Urothelium cell line (cell line): ENCODE measurements at regions not wholly inside any gene's neighbourhood (a gene's known extent, or its start where the extent isn't known, plus 50 kb on each side); places are given as distances from the start of the nearest gene placed in this dataset.
"Not testable (repeated sequence)": the region's sequence is repeated elsewhere in the genome, so short reads cannot be mapped to it uniquely, and the experiment has no call there.

Experiments used
- DNase-seq: peaks from one replicate; pipeline ENCODE4 v3.0.0; 2011; ENCODE audit warnings: low spot score, mixed read lengths
- FAIRE-seq: peaks from 2 replicates; lab custom pipeline; 2011; peaks lifted over from hg19 to GRCh38; lab: Jason Lieb, UNC

DNA sequence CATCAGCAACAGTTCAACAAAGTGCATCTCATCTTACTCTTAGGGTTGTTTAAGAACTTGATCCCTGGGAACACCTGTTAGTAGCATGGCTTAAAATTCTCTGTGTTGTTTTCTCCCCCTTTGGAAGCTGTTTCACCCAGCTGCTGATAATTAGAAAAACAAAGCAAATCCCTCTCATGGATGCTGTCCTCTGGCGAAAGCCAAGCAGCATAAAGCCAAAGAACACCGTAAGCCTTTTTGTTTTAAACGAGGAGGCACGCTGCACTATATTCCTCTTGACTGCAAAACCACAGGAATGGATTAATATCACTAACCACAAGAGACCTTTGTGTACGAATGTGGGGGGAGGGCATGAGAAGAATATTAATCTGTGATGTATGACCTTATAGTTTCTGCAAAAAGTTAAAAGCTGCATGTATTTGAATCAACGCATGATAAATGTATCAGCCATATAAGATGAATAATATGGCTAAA is 923.2 kb downstream of the LTN1 start:
- FAIRE-seq (peak; percentile 69), DNase-seq (peak; percentile 62)

GRCh38 chr21:28068455-28069358 is 924.0 kb downstream of the LTN1 start:
- FAIRE-seq, result peak; percentile 32
- DNase-seq, result no peak

GRCh38 chr21:28066596-28067387 is 925.9 kb downstream of the LTN1 start:
- FAIRE-seq, result no peak
- no peak for DNase-seq

DNA sequence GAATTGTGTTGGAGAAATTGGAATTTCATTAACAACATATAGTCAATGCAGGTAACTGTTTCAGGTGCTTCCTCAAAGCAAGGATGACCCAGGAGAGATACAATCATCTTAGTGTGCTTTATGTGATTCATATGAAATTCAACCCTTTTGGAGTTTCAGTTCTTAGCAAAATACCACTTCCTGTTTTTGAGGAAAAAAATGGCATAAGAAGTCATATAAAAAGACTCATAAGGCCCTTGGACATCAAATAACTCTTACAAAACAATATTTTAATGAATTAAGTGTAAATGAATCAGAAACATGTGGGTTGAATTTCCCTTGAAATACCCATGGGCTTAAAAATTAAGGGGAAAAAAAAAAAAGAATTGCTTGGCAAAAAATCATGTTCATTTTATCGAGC is 926.6 kb downstream of the LTN1 start:
- FAIRE-seq, result no peak
- no peak for DNase-seq

- DNase-seq, result no peak
- FAIRE-seq, result no peak
Observed at GRCh38 chr21:28063241-28064216, 929.1 kb downstream of the LTN1 start.

GRCh38 chr21:28052956-28053355 is 939.7 kb downstream of the LTN1 start:
- DNase-seq, FAIRE-seq: not testable (repeated sequence)

GRCh38 chr21:28051649-28052048 is 941.0 kb downstream of the LTN1 start:
- not testable (repeated sequence) for DNase-seq, FAIRE-seq

GRCh38 chr21:28035692-28036091 is 957.0 kb downstream of the LTN1 start:
- DNase-seq, FAIRE-seq: not testable (repeated sequence)

GRCh38 chr21:28034916-28035315 is 957.8 kb downstream of the LTN1 start:
- not testable (repeated sequence) for DNase-seq, FAIRE-seq

- DNase-seq, FAIRE-seq: not testable (repeated sequence)
Observed at GRCh38 chr21:28034334-28034733, 958.3 kb downstream of the LTN1 start.

GRCh38 chr21:28032652-28033051 is 960.0 kb downstream of the LTN1 start:
- not testable (repeated sequence) for FAIRE-seq, DNase-seq

DNA sequence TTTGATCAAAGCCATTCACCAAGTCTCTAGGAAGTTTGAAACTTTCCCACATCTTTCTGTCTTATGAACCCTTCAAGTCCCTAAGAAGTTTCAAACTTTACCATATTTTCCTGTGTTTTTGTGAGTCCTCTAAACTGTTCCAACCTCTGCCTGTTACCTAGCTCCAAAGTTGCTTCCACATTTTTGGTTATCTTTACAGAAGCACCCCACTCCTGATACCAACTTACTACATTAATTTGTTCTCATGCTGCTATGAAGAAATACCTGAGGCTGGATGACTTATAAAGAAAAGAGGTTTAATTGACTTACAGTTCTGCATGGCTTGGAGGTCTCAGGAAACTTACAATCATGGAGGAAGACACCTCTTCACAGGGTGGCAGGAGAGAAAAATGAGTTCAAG is 961.6 kb downstream of the LTN1 start:
- DNase-seq, FAIRE-seq: not testable (repeated sequence)

DNA sequence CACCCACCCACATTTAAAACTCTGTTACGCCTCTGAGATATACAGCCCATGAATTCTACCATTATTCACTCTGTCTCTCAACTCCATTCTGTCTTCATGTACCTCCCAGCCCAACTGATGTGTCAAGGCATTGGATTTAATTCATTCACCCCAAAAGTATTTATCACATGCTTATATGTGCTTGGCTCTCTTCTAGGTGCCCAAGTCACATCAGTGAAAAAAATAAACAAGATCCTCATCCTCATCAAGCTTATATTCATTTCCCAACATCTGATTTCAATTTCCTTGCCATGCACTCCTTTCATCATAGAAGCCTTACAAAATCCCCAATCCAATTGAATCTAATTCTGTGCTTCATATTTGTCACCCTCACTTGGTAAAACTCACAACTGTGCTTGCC is 967.6 kb downstream of the LTN1 start:
- DNase-seq (no peak), FAIRE-seq (no peak)

GRCh38 chr21:28018741-28019669 is 973.7 kb downstream of the LTN1 start:
- FAIRE-seq (no peak), DNase-seq (peak; percentile 27)

- DNase-seq, result no peak
- peak; percentile 30 for FAIRE-seq
Observed at GRCh38 chr21:28018213-28018612, 974.5 kb downstream of the LTN1 start.

GRCh38 chr21:28016571-28016970 is 976.1 kb downstream of the LTN1 start:
- DNase-seq, result no peak
- no peak for FAIRE-seq

- DNase-seq, FAIRE-seq: not testable (repeated sequence)
Observed at GRCh38 chr21:28013123-28013522, 979.6 kb downstream of the LTN1 start.

- DNase-seq, FAIRE-seq: not testable (repeated sequence)
Observed at GRCh38 chr21:28011970-28012369, 980.7 kb downstream of the LTN1 start.

DNA sequence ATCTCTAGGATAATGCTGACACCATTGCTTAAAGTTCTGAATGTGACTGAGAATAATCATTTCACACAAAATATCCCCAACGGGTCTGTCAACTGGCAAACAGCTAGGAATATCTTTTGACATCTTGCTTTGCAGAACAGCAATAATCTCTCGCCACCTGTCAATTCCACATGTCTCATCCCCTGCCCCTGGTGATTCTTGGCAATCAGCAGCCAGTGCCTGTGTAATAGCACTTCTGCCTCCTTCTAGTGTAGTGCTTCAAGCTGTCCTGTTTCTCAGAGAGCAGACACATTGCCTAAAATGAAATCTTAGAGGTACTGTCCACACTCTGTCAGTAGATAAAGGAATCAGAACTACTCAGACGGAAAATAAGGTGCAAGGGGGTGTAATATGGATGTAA is 984.4 kb downstream of the LTN1 start:
- DNase-seq, FAIRE-seq: not testable (repeated sequence)
